ENCODE measurements at regions not wholly inside any gene's neighbourhood (a gene's known extent, or its start where the extent isn't known, plus 50 kb on each side); places are given as distances from the start of the nearest gene placed in this dataset.

GRCh38 chr4:127179256-127180087 is 453.3 kb upstream of the INTU start:
- Mint-ChIP-seq H3K4me1 (no peaks in the 10 kb centered on the region), H3K4me3 (no peak overlapping the region), H3K27ac (no peak overlapping the region), H3K9me3 (peaks cover 3% of the 10 kb centered on the region), H3K27me3 (no peaks in the 10 kb centered on the region), H3K36me3 (ENCODE audit: low read depth) (no peaks in the 10 kb centered on the region)
- intact Hi-C loops (cut with micrococcal nuclease) = no loop called here
- DNase-seq = no peak

GRCh38 chr4:127181001-127181400 is 451.8 kb upstream of the INTU start:
- DNase-seq = no peak
- no peaks in the 10 kb centered on the region for H3K4me1 Mint-ChIP-seq
- no peaks in the 10 kb centered on the region for H3K36me3 Mint-ChIP-seq (ENCODE audit: low read depth)
- intact Hi-C loops (cut with micrococcal nuclease) = no loop called here
- no peak overlapping the region for H3K27ac Mint-ChIP-seq
- peaks cover 3% of the 10 kb centered on the region for H3K9me3 Mint-ChIP-seq
- no peaks in the 10 kb centered on the region for H3K27me3 Mint-ChIP-seq
- H3K4me3 Mint-ChIP-seq = no peak overlapping the region

DNA sequence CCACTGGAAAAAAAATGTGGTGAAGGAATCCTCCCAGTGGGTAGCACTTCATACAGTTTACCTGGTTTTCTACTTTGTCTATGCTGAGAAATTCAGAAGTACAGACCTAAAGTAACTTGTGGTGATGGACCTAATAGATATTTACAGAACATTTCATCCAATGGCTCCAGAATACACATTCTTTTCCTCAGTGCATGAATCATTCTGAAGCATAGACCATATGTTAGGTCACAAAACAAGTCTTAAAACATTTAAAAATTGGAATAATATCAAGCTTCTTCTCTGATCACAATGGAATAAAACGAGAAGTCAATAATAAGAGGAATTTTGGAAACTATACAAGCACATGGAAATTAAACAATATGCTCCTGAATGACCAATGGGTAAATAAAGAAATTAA is 450.1 kb upstream of the INTU start:
- DNase-seq = no peak
- H3K9me3 Mint-ChIP-seq = peaks cover 3% of the 10 kb centered on the region
- H3K27me3 Mint-ChIP-seq = no peaks in the 10 kb centered on the region
- no peaks in the 10 kb centered on the region for H3K4me1 Mint-ChIP-seq
- no peaks in the 10 kb centered on the region for H3K36me3 Mint-ChIP-seq (ENCODE audit: low read depth)
- intact Hi-C loops (cut with micrococcal nuclease) = no loop called here
- H3K27ac Mint-ChIP-seq = no peak overlapping the region
- no peak overlapping the region for H3K4me3 Mint-ChIP-seq

GRCh38 chr4:127188847-127189246 is 443.9 kb upstream of the INTU start:
- H3K27me3 Mint-ChIP-seq = no peaks in the 10 kb centered on the region

DNA sequence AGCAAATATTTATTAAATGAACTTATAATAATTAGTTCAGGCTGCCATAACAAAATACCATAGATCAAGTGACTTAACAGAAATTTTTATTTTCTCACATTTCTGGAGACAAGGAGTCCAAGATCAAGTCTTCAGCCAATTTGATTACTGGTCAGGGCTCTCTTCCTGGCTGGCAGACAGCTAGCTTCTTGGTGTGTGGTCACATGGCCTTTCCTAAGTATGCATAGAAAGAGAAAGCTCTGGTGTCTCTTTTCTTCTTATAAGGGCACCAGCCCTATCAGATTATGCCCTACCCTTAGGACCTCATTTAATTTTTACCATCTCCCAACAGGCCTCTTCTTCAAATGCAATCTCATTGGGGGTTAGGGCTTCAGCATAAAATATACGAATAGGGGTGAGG is 438.5 kb upstream of the INTU start:
- H3K9me3 Mint-ChIP-seq = peaks cover 3% of the 10 kb centered on the region
- H3K27me3 Mint-ChIP-seq = no peaks in the 10 kb centered on the region
- DNase-seq = no peak
- no peak overlapping the region for H3K4me3 Mint-ChIP-seq
- H3K27ac Mint-ChIP-seq = no peak overlapping the region
- intact Hi-C loops (cut with micrococcal nuclease) = no loop called here
- no peaks in the 10 kb centered on the region for H3K4me1 Mint-ChIP-seq
- H3K36me3 Mint-ChIP-seq (ENCODE audit: low read depth) = no peaks in the 10 kb centered on the region

More at GRCh38 chr4:127188847-127189246, 443.9 kb upstream of the INTU start:
- Mint-ChIP-seq H3K4me3 (no peak overlapping the region), H3K9me3 (peaks cover 8% of the 10 kb centered on the region), H3K27ac (no peak overlapping the region), H3K4me1 (no peaks in the 10 kb centered on the region), H3K36me3 (ENCODE audit: low read depth) (no peaks in the 10 kb centered on the region)
- intact Hi-C loops (cut with micrococcal nuclease) = no loop called here
- DNase-seq = no peak

DNA sequence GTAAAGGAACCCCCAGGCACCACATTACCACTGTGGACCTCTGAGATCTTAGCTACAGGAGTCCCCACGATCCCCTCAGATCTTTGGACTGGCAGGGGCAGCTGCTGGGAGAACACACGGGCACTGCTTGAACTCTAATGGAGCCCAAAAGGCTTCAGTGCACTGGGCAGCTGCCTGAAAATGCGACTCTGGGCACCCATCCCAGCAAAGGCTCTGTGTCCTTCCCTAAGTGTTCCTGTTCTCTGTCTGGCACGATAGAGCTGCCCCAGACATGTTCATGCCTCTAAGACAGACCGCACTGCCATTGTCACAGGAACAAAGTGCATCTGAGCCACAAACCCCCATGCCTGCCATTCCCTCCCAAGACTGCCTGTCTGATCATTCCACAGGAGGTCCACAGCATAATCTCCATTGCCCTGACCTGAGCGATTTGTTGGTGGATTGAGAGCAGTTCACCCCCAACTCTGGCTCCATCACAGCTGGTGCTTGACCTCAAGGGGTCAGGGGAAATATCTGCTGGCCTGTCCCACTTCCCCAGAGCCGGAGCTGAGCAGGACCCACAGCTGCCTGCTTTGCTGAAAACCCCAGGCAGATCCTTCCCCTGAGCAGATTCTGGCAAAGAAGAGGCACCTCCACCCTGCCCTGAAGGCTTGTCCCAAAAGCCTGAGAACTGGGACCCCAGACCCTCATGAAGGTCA is 436.0 kb upstream of the INTU start:
- Mint-ChIP-seq H3K27ac (no peak overlapping the region), H3K4me1 (no peaks in the 10 kb centered on the region), H3K4me3 (no peak overlapping the region), H3K36me3 (ENCODE audit: low read depth) (no peaks in the 10 kb centered on the region), H3K9me3 (peaks cover 3% of the 10 kb centered on the region), H3K27me3 (no peaks in the 10 kb centered on the region)
- intact Hi-C loops (cut with micrococcal nuclease) = no loop called here
- DNase-seq = no peak

- Mint-ChIP-seq H3K4me1 (no peaks in the 10 kb centered on the region), H3K27ac (no peak overlapping the region), H3K27me3 (no peaks in the 10 kb centered on the region), H3K36me3 (ENCODE audit: low read depth) (no peaks in the 10 kb centered on the region), H3K4me3 (no peak overlapping the region), H3K9me3 (no peaks in the 10 kb centered on the region)
- DNase-seq = no peak
- intact Hi-C loops (cut with micrococcal nuclease) = no loop called here
Observed at GRCh38 chr4:127203562-127204200, 429.1 kb upstream of the INTU start.

DNA sequence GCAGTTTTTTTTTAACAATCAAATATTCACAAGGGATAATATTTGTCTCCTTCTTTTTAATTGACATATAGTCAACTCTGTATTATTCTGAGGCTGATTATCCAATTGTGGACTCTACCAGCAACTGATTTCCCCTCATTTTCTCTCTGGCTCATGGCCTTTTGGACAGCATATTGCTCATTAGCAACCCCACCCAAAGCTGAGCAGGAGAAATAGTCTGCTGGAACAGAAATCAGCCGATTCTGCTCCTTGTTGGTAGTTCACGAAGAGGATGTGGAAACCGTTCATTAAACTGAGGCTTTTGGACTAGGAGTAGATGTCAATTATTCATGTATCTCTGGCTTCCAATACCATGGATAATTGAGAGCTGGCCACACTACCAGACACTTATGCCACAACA is 428.4 kb upstream of the INTU start:
- Mint-ChIP-seq H3K36me3 (ENCODE audit: low read depth) (no peaks in the 10 kb centered on the region), H3K27ac (no peak overlapping the region), H3K4me3 (no peak overlapping the region), H3K4me1 (no peaks in the 10 kb centered on the region), H3K9me3 (peaks cover 2% of the 10 kb centered on the region), H3K27me3 (no peaks in the 10 kb centered on the region)
- no peak for DNase-seq
- intact Hi-C loops (cut with micrococcal nuclease) = no loop called here

DNA sequence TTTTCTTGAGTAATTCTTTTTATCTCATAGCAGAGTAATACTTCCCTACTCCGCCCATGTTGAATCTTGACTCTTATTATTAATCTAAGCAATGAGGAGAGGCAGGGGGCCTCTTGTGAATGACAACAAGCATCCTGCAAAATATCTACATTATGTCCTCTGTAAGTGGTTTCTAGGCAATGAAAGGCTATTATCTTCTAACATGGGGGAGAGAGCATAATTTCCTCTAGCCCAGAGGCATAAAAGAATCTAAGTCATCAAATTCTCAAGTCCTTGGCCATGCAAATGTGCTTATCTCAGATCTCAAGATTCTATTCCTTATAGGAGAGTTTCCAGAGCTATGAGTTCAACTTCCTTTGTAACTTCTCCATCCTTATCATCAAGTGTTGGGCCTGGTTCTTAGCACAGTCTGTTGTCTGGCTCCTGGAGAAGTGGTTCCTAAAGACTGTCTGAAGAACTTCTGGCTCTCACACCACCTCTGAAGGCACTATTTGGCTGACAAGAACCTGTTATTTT is 423.1 kb upstream of the INTU start:
- no peaks in the 10 kb centered on the region for H3K27me3 Mint-ChIP-seq
- no peak overlapping the region for H3K4me3 Mint-ChIP-seq
- H3K9me3 Mint-ChIP-seq = peaks cover 4% of the 10 kb centered on the region
- DNase-seq = no peak
- intact Hi-C loops (cut with micrococcal nuclease) = no loop called here
- no peaks in the 10 kb centered on the region for H3K4me1 Mint-ChIP-seq
- H3K36me3 Mint-ChIP-seq (ENCODE audit: low read depth) = no peaks in the 10 kb centered on the region
- H3K27ac Mint-ChIP-seq = no peak overlapping the region

DNA sequence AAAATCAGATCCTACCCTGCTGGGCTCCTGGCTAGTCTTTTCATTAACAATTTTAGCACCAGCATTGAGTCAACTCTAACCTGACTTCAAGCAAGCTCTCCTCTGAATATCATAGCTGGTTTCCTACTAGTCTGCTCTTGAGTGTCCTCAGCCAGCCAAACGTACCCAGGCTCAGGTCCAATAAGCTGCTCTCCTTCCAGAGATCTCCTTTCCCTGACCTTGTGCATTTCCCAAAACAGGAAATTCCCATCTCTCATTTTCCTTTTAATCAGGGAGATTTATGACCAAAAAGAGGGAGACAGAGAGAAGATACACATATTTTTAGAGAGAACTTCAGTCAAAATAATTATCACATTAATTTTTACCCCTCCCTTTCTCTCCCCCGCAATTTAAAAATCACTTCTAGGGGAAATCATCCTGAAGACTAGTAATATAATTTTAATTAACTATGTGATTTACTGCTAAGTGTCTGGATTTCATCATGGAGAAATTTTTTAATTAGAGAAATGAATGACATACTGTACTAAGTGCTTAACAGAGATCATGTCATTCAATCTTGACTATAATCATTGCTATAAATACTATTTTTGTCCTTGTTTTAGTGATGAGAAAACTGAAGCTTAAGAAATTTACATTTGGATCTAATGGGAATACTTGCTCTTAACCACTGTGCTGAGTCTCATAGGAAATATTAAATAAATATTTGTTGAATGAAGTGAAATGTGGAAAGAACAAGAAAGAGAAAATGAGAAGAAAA is 421.7 kb upstream of the INTU start:
- intact Hi-C loops (cut with micrococcal nuclease) = no loop called here
- no peak overlapping the region for H3K4me3 Mint-ChIP-seq
- no peaks in the 10 kb centered on the region for H3K4me1 Mint-ChIP-seq
- H3K36me3 Mint-ChIP-seq (ENCODE audit: low read depth) = no peaks in the 10 kb centered on the region
- peaks cover 4% of the 10 kb centered on the region for H3K9me3 Mint-ChIP-seq
- no peak for DNase-seq
- H3K27ac Mint-ChIP-seq = no peak overlapping the region
- no peaks in the 10 kb centered on the region for H3K27me3 Mint-ChIP-seq

DNA sequence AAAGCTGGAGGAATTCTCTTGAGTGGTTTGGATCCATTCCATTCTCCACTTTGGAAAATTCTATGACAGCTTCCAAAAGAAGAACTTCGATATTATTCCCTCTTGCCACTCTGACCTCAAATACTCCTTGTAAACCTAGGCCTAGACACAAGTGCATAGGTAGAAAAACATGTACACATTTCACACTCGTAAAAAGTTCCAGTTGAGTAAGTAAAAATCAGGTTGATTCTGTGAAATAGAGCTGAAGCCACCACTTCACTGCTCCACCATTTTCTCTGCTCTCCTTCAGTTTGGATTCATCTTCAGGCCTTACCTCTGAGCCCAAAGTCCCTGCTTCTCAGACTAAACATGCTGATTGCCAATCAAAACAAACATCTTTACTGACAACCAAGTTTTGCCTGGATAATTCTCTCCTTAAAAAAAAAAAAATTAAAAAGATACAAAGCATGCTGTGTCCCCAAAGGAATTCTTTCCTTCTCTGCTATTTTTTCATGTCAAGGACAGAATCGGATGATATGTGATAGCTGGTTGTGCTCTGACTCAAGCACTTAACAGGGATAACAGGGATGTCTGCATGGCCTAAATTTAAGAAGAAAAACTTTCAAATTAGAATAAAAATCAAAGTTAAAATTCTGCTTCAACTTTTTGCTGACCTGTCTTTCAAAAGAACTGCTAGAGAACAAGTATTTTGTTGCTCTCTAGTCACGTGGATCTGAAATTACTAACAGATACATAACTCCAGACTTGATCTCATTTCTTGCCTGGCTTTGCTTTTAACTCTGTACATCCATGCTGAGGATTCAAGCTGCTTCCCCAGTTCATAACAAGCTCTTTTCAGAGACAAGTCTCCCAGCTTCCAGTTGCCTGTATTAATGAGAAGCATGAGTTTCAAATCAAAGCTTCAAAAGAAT is 420.9 kb upstream of the INTU start:
- no peaks in the 10 kb centered on the region for H3K4me1 Mint-ChIP-seq
- no peaks in the 10 kb centered on the region for H3K27me3 Mint-ChIP-seq
- peaks cover 4% of the 10 kb centered on the region for H3K9me3 Mint-ChIP-seq
- no peak for DNase-seq
- H3K36me3 Mint-ChIP-seq (ENCODE audit: low read depth) = no peaks in the 10 kb centered on the region
- intact Hi-C loops (cut with micrococcal nuclease) = no loop called here
- H3K4me3 Mint-ChIP-seq = no peak overlapping the region
- no peak overlapping the region for H3K27ac Mint-ChIP-seq

DNA sequence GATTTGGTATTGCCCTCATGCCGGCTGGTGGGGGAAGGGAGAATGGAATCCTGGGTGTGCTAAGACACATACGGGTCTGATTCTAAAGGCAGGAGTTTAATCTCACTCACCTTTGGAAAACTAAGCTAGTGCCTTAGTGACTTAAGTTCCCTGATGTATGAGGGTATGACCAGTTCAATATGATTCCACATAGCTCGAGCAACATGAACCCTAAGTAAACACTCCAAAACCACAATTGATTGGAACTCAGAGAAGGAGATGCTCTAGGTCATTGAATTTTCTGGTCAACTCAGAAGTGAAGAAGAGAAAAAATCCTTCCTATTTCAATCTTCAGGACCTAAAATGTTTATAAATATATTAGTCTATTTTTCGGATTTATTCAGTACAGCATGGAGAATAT is 420.1 kb upstream of the INTU start:
- H3K27ac Mint-ChIP-seq = no peak overlapping the region
- no peak for DNase-seq

GRCh38 chr4:127214016-127214415 is 418.7 kb upstream of the INTU start:
- Mint-ChIP-seq H3K27me3 (no peaks in the 10 kb centered on the region), H3K9me3 (peaks cover 4% of the 10 kb centered on the region), H3K36me3 (ENCODE audit: low read depth) (no peaks in the 10 kb centered on the region), H3K4me1 (no peaks in the 10 kb centered on the region), H3K27ac (no peak overlapping the region), H3K4me3 (no peak overlapping the region)
- intact Hi-C loops (cut with micrococcal nuclease) = no loop called here
- no peak for DNase-seq

More for the DNA sequence above, 420.1 kb upstream of the INTU start:
- no peaks in the 10 kb centered on the region for H3K4me1 Mint-ChIP-seq
- no peaks in the 10 kb centered on the region for H3K27me3 Mint-ChIP-seq
- intact Hi-C loops (cut with micrococcal nuclease) = no loop called here
- H3K9me3 Mint-ChIP-seq = peaks cover 4% of the 10 kb centered on the region
- H3K36me3 Mint-ChIP-seq (ENCODE audit: low read depth) = no peaks in the 10 kb centered on the region
- no peak overlapping the region for H3K4me3 Mint-ChIP-seq
